ENCODE measurements at regions not wholly inside any gene's neighbourhood (a gene's known extent, or its start where the extent isn't known, plus 50 kb on each side); places are given as distances from the start of the nearest gene placed in this dataset.

- H3K4me3 ChIP-seq (ENCODE audit: low read depth, low read length): no peak overlapping the region
- no peak for TF ChIP-seq CTCF (IDR thresholded peaks at IDR 0.05; ENCODE audit: borderline replicate concordance, insufficient read depth, low read depth, low read length)
Observed at GRCh38 chr21:27515676-27516075, 548.8 kb upstream of the ADAMTS5 start.

GRCh38 chr21:27513825-27514224, 546.9 kb upstream of the ADAMTS5 start:
- no peak overlapping the region for H3K4me3 ChIP-seq (ENCODE audit: low read depth, low read length)
- TF ChIP-seq CTCF (IDR thresholded peaks at IDR 0.05; ENCODE audit: borderline replicate concordance, insufficient read depth, low read depth, low read length): no peak

GRCh38 chr21:27513016-27513415, 546.1 kb upstream of the ADAMTS5 start:
- TF ChIP-seq CTCF (IDR thresholded peaks at IDR 0.05; ENCODE audit: borderline replicate concordance, insufficient read depth, low read depth, low read length): no peak
- no peak overlapping the region for H3K4me3 ChIP-seq (ENCODE audit: low read depth, low read length)

GRCh38 chr21:27511233-27511632, 544.3 kb upstream of the ADAMTS5 start:
- TF ChIP-seq CTCF (IDR thresholded peaks at IDR 0.05; ENCODE audit: borderline replicate concordance, insufficient read depth, low read depth, low read length): no peak
- no peak overlapping the region for H3K4me3 ChIP-seq (ENCODE audit: low read depth, low read length)

GRCh38 chr21:27507695-27508094, 540.8 kb upstream of the ADAMTS5 start:
- TF ChIP-seq CTCF (IDR thresholded peaks at IDR 0.05; ENCODE audit: borderline replicate concordance, insufficient read depth, low read depth, low read length): no peak
- no peak overlapping the region for H3K4me3 ChIP-seq (ENCODE audit: low read depth, low read length)

GRCh38 chr21:27505516-27505915, 538.6 kb upstream of the ADAMTS5 start:
- no peak for TF ChIP-seq CTCF (IDR thresholded peaks at IDR 0.05; ENCODE audit: borderline replicate concordance, insufficient read depth, low read depth, low read length)
- H3K4me3 ChIP-seq (ENCODE audit: low read depth, low read length): no peak overlapping the region

- no peak for TF ChIP-seq CTCF (IDR thresholded peaks at IDR 0.05; ENCODE audit: borderline replicate concordance, insufficient read depth, low read depth, low read length)
- no peak overlapping the region for H3K4me3 ChIP-seq (ENCODE audit: low read depth, low read length)
Observed at GRCh38 chr21:27502801-27503200, 535.9 kb upstream of the ADAMTS5 start.
